NT2/D1 (cell line): ENCODE measurements at regions not wholly inside any gene's neighbourhood (a gene's known extent, or its start where the extent isn't known, plus 50 kb on each side); places are given as distances from the start of the nearest gene placed in this dataset.

Experiments
- YY1 ChIP-seq: IDR thresholded peaks from 2 replicates; pipeline ENCODE4 v1.6.1; 2011; ENCODE audit not compliant: insufficient read length, insufficient read depth
- ZNF274 ChIP-seq: IDR thresholded peaks from 2 replicates; pipeline ENCODE4 v1.6.1; 2011; ENCODE audit warnings: mild to moderate bottlenecking, low read depth, low read length

GRCh38 chr13:60700994-60701393, 304.0 kb downstream of the TDRD3 start:
- TF ChIP-seq YY1 (no peak), ZNF274 (no peak)
